ENCODE measurements at regions not wholly inside any gene's neighbourhood (a gene's known extent, or its start where the extent isn't known, plus 50 kb on each side); places are given as distances from the start of the nearest gene placed in this dataset.

DNA sequence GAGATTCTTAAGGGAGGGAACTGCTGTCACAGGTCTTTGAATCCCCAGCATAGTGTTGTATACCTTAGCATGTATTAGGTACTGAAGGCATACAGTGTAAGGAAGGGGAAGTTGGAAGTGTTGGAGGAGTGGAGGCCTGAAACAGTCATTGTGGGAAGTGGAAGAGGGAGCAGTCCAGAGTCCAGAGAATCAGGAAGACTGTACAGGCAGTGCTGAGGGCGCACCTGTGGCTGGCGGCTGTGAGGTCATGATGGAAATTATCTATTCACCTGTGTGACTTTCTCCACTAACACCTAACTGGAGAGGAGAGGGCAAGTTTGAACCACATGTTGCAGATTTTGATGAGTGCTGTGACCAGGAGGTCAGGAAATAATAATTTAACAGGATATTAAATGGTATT, 119.7 kb upstream of the NIPBL start:
- Mint-ChIP-seq H3K4me1 (ENCODE audit: low read depth) (no peaks in the 10 kb centered on the region), H3K27ac (no peak overlapping the region), H3K36me3 (ENCODE audit: low read depth) (no peaks in the 10 kb centered on the region), H3K9me3 (no peaks in the 10 kb centered on the region), H3K27me3 (peaks cover 5% of the 10 kb centered on the region), H3K4me3 (no peak overlapping the region)
- TF ChIP-seq, protein P1, sequence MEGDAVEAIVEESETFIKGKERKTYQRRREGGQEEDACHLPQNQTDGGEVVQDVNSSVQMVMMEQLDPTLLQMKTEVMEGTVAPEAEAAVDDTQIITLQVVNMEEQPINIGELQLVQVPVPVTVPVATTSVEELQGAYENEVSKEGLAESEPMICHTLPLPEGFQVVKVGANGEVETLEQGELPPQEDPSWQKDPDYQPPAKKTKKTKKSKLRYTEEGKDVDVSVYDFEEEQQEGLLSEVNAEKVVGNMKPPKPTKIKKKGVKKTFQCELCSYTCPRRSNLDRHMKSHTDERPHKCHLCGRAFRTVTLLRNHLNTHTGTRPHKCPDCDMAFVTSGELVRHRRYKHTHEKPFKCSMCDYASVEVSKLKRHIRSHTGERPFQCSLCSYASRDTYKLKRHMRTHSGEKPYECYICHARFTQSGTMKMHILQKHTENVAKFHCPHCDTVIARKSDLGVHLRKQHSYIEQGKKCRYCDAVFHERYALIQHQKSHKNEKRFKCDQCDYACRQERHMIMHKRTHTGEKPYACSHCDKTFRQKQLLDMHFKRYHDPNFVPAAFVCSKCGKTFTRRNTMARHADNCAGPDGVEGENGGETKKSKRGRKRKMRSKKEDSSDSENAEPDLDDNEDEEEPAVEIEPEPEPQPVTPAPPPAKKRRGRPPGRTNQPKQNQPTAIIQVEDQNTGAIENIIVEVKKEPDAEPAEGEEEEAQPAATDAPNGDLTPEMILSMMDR (IDR thresholded peaks at IDR 0.05), result no peak
- peaks cover 0 to 5% of the 10 kb centered on the region in 2 experiments for H3K27me3 ChIP-seq (ENCODE audit: control insufficient read depth in 1 of 2, insufficient read depth in 2 of 2, low read length in 2 of 2)
- intact Hi-C loops (cut with DNase I, micrococcal nuclease), result no loop called here
- H3K4me3 ChIP-seq (ENCODE audit: low read length), result no peak overlapping the region
- H3K9me3 ChIP-seq (ENCODE audit: control insufficient read depth in 1 of 2, insufficient read depth in 1 of 2, low read length in 2 of 2), result no peaks in the 10 kb centered on the region
- no peaks in the 10 kb centered on the region for H3K4me1 ChIP-seq (ENCODE audit: insufficient read depth, low read length)
- no peak for DNase-seq
- no peak for ATAC-seq (ENCODE audit: poor library complexity)
- CTCF ChIA-PET, result no interaction called here
- POLR2A ChIA-PET, result no interaction called here
- no peak overlapping the region for H3K27ac ChIP-seq (ENCODE audit: low read depth in 1 of 2, low read length in 2 of 2)
- no peaks in the 10 kb centered on the region for H3K36me3 ChIP-seq (ENCODE audit: insufficient read depth, low read length)

GRCh38 chr5:36759117-36759516, 117.5 kb upstream of the NIPBL start:
- no peaks in the 10 kb centered on the region for H3K36me3 Mint-ChIP-seq (ENCODE audit: low read depth)
- no peaks in the 10 kb centered on the region for H3K9me3 ChIP-seq (ENCODE audit: control insufficient read depth in 1 of 2, insufficient read depth in 1 of 2, low read length in 2 of 2)
- H3K4me3 Mint-ChIP-seq, result no peak overlapping the region
- ATAC-seq (ENCODE audit: poor library complexity) (no peak), DNase-seq (no peak)
- no peaks in the 10 kb centered on the region for H3K4me1 ChIP-seq (ENCODE audit: insufficient read depth, low read length)
- H3K27me3 Mint-ChIP-seq, result peaks cover 8% of the 10 kb centered on the region
- no peak overlapping the region for H3K4me3 ChIP-seq (ENCODE audit: low read length)
- POLR2A ChIA-PET, result no interaction called here
- H3K9me3 Mint-ChIP-seq, result no peaks in the 10 kb centered on the region
- intact Hi-C loops (cut with DNase I, micrococcal nuclease), result no loop called here
- CTCF ChIA-PET, result no interaction called here
- no peak overlapping the region for H3K27ac Mint-ChIP-seq
- H3K4me1 Mint-ChIP-seq (ENCODE audit: low read depth), result no peaks in the 10 kb centered on the region
- no peak overlapping the region for H3K27ac ChIP-seq (ENCODE audit: low read depth in 1 of 2, low read length in 2 of 2)
- TF ChIP-seq, protein P1 (IDR thresholded peaks at IDR 0.05), result no peak
- H3K27me3 ChIP-seq (ENCODE audit: control insufficient read depth in 1 of 2, insufficient read depth in 2 of 2, low read length in 2 of 2), result peaks cover 0 to 5% of the 10 kb centered on the region in 2 experiments
- no peaks in the 10 kb centered on the region for H3K36me3 ChIP-seq (ENCODE audit: insufficient read depth, low read length)

DNA sequence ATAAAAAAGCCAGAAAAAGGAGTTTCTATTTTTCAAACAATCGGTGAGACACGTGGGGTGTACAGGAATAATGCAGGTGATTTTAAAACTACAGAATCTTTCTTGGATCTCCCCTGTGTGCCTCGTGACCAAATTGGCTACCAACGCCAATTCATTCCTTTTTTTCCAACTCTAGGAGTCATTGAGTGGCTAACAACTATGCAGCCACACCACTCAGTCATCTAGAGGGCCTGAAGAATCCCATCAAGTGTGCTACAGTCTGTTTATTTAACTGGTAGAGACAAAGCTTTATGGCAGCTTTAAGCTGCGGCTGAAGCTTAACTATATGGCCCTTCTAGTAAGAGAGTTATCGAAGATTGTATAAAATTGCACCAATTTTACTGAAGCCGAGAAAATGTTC, 113.1 kb upstream of the NIPBL start:
- no peak overlapping the region for H3K27ac ChIP-seq (ENCODE audit: low read depth in 1 of 2, low read length in 2 of 2)
- H3K36me3 ChIP-seq (ENCODE audit: insufficient read depth, low read length), result no peaks in the 10 kb centered on the region
- DNase-seq (no peak), ATAC-seq (ENCODE audit: poor library complexity) (no peak)
- Mint-ChIP-seq H3K9me3 (no peaks in the 10 kb centered on the region), H3K4me3 (no peak overlapping the region), H3K27ac (no peak overlapping the region), H3K36me3 (ENCODE audit: low read depth) (no peaks in the 10 kb centered on the region), H3K27me3 (peaks cover 23% of the 10 kb centered on the region), H3K4me1 (ENCODE audit: low read depth) (no peaks in the 10 kb centered on the region)
- H3K4me3 ChIP-seq (ENCODE audit: low read length), result no peak overlapping the region
- TF ChIP-seq, protein P1 (IDR thresholded peaks at IDR 0.05), result no peak
- ChIA-PET CTCF (no interaction called here), POLR2A (no interaction called here)
- intact Hi-C loops (cut with DNase I, micrococcal nuclease), result no loop called here
- no peaks in the 10 kb centered on the region for H3K9me3 ChIP-seq (ENCODE audit: control insufficient read depth in 1 of 2, insufficient read depth in 1 of 2, low read length in 2 of 2)
- no peaks in the 10 kb centered on the region for H3K27me3 ChIP-seq (ENCODE audit: control insufficient read depth in 1 of 2, insufficient read depth in 2 of 2, low read length in 2 of 2)
- H3K4me1 ChIP-seq (ENCODE audit: insufficient read depth, low read length), result no peaks in the 10 kb centered on the region

Data from CD4-positive, alpha-beta T cell (primary cell).